SK-N-MC (cell line): ENCODE measurements at regions not wholly inside any gene's neighbourhood (a gene's known extent, or its start where the extent isn't known, plus 50 kb on each side); places are given as distances from the start of the nearest gene placed in this dataset.
A peak's percentile ranks its signal among the peaks of the same experiment; 100 is the strongest.

Experiments used
- DNase-seq: peaks from one replicate; pipeline ENCODE4 v3.0.0-alpha.2; 2011; ENCODE audit warnings: low read depth, low spot score
- H3K27ac ChIP-seq: fragments of 200-600 bp; sonication (generic); 2 replicates; pipeline ENCODE4 v1.5.1; 2016; ENCODE audit warnings: mixed run types
- H3K36me3 ChIP-seq: fragments of 200-600 bp; sonication (generic); 2 replicates; pipeline ENCODE4 v1.6.1; 2017; ENCODE audit warnings: antibody characterized with exemption, low read length, mixed read lengths; ENCODE audit not compliant: insufficient read depth
- H3K4me3 ChIP-seq: fragments of 200-600 bp; sonication (generic); 2 replicates; pipeline ENCODE4 v1.5.1; 2016
- H3K9ac ChIP-seq: fragments of 200-600 bp; sonication (generic); 2 replicates; pipeline ENCODE4 v1.8.0; 2017; ENCODE audit warnings: mixed run types, mixed read lengths; ENCODE audit not compliant: insufficient read length
- H3K9me3 ChIP-seq: fragments of 200-600 bp; sonication (generic); 2 replicates; pipeline ENCODE4 v1.6.1; 2017; ENCODE audit warnings: low read depth, mild to moderate bottlenecking, antibody characterized with exemption, low read length, moderate library complexity, mixed read lengths
- EZH2 ChIP-seq: fragments of 200-600 bp; sonication (generic); IDR thresholded peaks from one replicate; pipeline ENCODE4 v1.6.1; 2017; ENCODE audit warnings: antibody characterized with exemption
- FOXP2 ChIP-seq: optimal IDR thresholded peaks from 2 replicates; pipeline ENCODE3; 2011; ENCODE audit warnings: mild to moderate bottlenecking, moderate library complexity; ENCODE audit not compliant: insufficient read depth; ENCODE audit errors: extremely low read length, control extremely low read depth
- POLR2AphosphoS5 ChIP-seq: IDR thresholded peaks from 2 replicates; pipeline ENCODE4 v1.6.1; 2012; ENCODE audit warnings: mild to moderate bottlenecking, low read depth, low read length, borderline replicate concordance

GRCh38 chr3:152941859-152942258 lies 106.9 kb downstream of the P2RY1 start:
- H3K36me3 ChIP-seq = no peaks in the 10 kb centered on the region
- H3K9ac ChIP-seq = no peak overlapping the region
- H3K9me3 ChIP-seq = no peaks in the 10 kb centered on the region
- H3K27ac ChIP-seq = no peak overlapping the region
- no peak for DNase-seq
- TF ChIP-seq EZH2 = no peak
- no peak for TF ChIP-seq FOXP2
- TF ChIP-seq POLR2AphosphoS5 = no peak
- H3K4me3 ChIP-seq = no peak overlapping the region

GRCh38 chr3:152942366-152942765 lies 107.4 kb downstream of the P2RY1 start:
- Histone ChIP-seq H3K9me3 (no peaks in the 10 kb centered on the region), H3K4me3 (no peak overlapping the region), H3K9ac (no peak overlapping the region), H3K36me3 (no peaks in the 10 kb centered on the region), H3K27ac (no peak overlapping the region)
- TF ChIP-seq FOXP2 = no peak
- no peak for TF ChIP-seq POLR2AphosphoS5
- TF ChIP-seq EZH2 = no peak
- no peak for DNase-seq

GRCh38 chr3:152943645-152944044 lies 108.7 kb downstream of the P2RY1 start:
- no peak for DNase-seq
- Histone ChIP-seq H3K36me3 (no peaks in the 10 kb centered on the region), H3K9ac (no peak overlapping the region), H3K9me3 (no peaks in the 10 kb centered on the region), H3K4me3 (no peak overlapping the region), H3K27ac (no peak overlapping the region)
- TF ChIP-seq EZH2 = no peak
- no peak for TF ChIP-seq FOXP2
- no peak for TF ChIP-seq POLR2AphosphoS5

- H3K9ac ChIP-seq = no peak overlapping the region
- no peak overlapping the region for H3K4me3 ChIP-seq
- no peaks in the 10 kb centered on the region for H3K9me3 ChIP-seq
- no peak for DNase-seq
- H3K36me3 ChIP-seq = no peaks in the 10 kb centered on the region
- no peak for TF ChIP-seq POLR2AphosphoS5
- TF ChIP-seq FOXP2 = no peak
- TF ChIP-seq EZH2 = no peak
- no peak overlapping the region for H3K27ac ChIP-seq
Measured at GRCh38 chr3:152944671-152945070, 109.7 kb downstream of the P2RY1 start.

GRCh38 chr3:152945556-152945955 lies 110.6 kb downstream of the P2RY1 start:
- DNase-seq = no peak
- no peak overlapping the region for H3K4me3 ChIP-seq
- no peaks in the 10 kb centered on the region for H3K36me3 ChIP-seq
- H3K27ac ChIP-seq = no peak overlapping the region
- H3K9ac ChIP-seq = no peak overlapping the region
- no peaks in the 10 kb centered on the region for H3K9me3 ChIP-seq
- TF ChIP-seq FOXP2 (no peak), POLR2AphosphoS5 (no peak), EZH2 (no peak)

- H3K27ac ChIP-seq = no peak overlapping the region
- DNase-seq = no peak
- H3K4me3 ChIP-seq = no peak overlapping the region
- no peaks in the 10 kb centered on the region for H3K9me3 ChIP-seq
- H3K9ac ChIP-seq = no peak overlapping the region
- no peaks in the 10 kb centered on the region for H3K36me3 ChIP-seq
- TF ChIP-seq POLR2AphosphoS5 (no peak), EZH2 (no peak), FOXP2 (no peak)
Measured at GRCh38 chr3:152957491-152957890, 122.6 kb downstream of the P2RY1 start.

DNA sequence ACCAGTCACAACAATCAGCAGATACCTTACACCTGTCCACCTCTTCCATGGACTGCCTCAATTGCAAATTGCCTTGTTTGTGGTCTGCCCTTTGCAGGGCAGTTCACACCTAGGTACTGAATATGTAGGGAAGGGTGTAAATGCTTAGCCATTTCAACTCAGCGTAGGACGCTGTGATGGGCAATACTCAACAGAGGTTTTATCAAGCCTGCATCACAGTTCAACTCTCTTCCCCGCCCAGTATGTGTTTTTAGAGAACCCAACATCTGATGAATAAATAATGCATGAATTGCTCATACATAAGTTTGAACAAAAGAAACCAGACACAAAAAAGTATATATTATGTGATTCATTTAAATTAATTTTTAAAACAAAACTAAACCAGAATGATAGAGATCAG lies 124.4 kb downstream of the P2RY1 start:
- Histone ChIP-seq H3K27ac (no peak overlapping the region), H3K9ac (no peak overlapping the region), H3K36me3 (no peaks in the 10 kb centered on the region), H3K4me3 (no peak overlapping the region), H3K9me3 (no peaks in the 10 kb centered on the region)
- DNase-seq = no peak
- TF ChIP-seq EZH2 (no peak), POLR2AphosphoS5 (no peak), FOXP2 (no peak)

DNA sequence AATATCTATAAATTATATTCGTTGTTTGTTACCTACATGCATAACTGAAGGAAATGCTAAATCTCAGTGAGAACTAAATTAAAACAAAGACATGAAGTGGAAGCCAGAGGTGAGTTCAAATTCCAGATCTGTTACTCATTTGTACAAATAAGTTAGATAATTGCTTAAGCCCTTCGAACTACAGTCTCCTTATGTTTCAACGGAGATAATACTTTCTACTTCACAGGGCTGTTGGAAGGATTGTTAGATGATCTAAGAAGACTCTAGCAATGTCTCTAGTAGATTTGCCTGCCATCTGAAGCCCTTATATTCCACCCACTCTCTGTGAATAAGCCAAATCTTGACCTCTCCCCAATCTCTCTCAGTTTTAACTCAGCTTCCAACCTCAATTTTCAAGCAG lies 125.8 kb downstream of the P2RY1 start:
- H3K9ac ChIP-seq = no peak overlapping the region
- no peaks in the 10 kb centered on the region for H3K36me3 ChIP-seq
- H3K27ac ChIP-seq = no peak overlapping the region
- no peak for DNase-seq
- no peak overlapping the region for H3K4me3 ChIP-seq
- H3K9me3 ChIP-seq = no peaks in the 10 kb centered on the region
- no peak for TF ChIP-seq EZH2
- TF ChIP-seq FOXP2 = no peak
- no peak for TF ChIP-seq POLR2AphosphoS5

DNA sequence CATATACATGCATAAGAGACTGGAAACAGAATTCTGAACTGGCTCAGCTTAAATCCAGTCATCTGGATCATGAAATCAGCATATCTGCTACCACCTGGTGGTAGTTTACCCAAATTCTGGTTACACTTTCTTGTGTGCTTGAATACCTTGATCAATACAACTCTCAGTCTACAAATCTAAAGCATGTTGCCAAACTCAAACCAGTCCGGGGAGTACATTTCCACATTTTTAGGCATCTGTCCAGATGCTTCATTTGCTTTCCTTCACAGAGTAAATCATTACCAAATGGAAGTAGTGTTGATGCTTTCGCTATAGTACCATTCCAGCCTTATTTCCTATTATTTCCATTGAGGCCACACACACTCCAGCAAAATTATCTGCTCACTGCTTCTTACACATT lies 126.4 kb downstream of the P2RY1 start:
- H3K36me3 ChIP-seq = no peaks in the 10 kb centered on the region
- H3K27ac ChIP-seq = no peak overlapping the region
- H3K4me3 ChIP-seq = no peak overlapping the region
- no peaks in the 10 kb centered on the region for H3K9me3 ChIP-seq
- TF ChIP-seq EZH2 = no peak
- TF ChIP-seq POLR2AphosphoS5 = no peak
- peak; percentile 34 for TF ChIP-seq FOXP2
- peak; percentile 50 for DNase-seq
- H3K9ac ChIP-seq = no peak overlapping the region
